ELF-1 (cell line): ENCODE measurements at regions not wholly inside any gene's neighbourhood (a gene's known extent, or its start where the extent isn't known, plus 50 kb on each side); places are given as distances from the start of the nearest gene placed in this dataset.

Experiments
- DNase-seq: peaks from one replicate; pipeline ENCODE4 v3.0.0-alpha.2; 2016; ENCODE audit warnings: low read depth, low spot score

GRCh38 chr1:36609241-36610027 lies 126.7 kb upstream of the CSF3R start:
- DNase-seq, result peak; percentile 84

- no peak for DNase-seq
These were observed 125.6 kb upstream of the CSF3R start for GRCh38 chr1:36608272-36608671.

- DNase-seq, result no peak
These were observed 124.5 kb upstream of the CSF3R start for GRCh38 chr1:36607263-36607651.

- DNase-seq, result no peak
These were observed 124.0 kb upstream of the CSF3R start for GRCh38 chr1:36606641-36607262.

- DNase-seq, result no peak
These were observed 123.4 kb upstream of the CSF3R start for GRCh38 chr1:36605942-36606640.

- DNase-seq, result no peak
These were observed 120.7 kb upstream of the CSF3R start for GRCh38 chr1:36603461-36603860.

- DNase-seq, result no peak
These were observed 119.5 kb upstream of the CSF3R start for GRCh38 chr1:36602184-36602583.

- no peak for DNase-seq
These were observed 117.1 kb upstream of the CSF3R start for GRCh38 chr1:36599828-36600227.

GRCh38 chr1:36597514-36597913 lies 114.8 kb upstream of the CSF3R start:
- DNase-seq, result no peak

GRCh38 chr1:36595921-36596320 lies 113.2 kb upstream of the CSF3R start:
- DNase-seq, result no peak

GRCh38 chr1:36595349-36595748 lies 112.6 kb upstream of the CSF3R start:
- DNase-seq, result no peak

- DNase-seq, result no peak
These were observed 111.3 kb upstream of the CSF3R start for GRCh38 chr1:36594023-36594422.

- DNase-seq, result no peak
These were observed 108.6 kb upstream of the CSF3R start for GRCh38 chr1:36591278-36591677.

- no peak for DNase-seq
These were observed 108.1 kb upstream of the CSF3R start for GRCh38 chr1:36590771-36591170.

GRCh38 chr1:36590264-36590663 lies 107.6 kb upstream of the CSF3R start:
- no peak for DNase-seq

- DNase-seq, result no peak
These were observed 106.3 kb upstream of the CSF3R start for GRCh38 chr1:36588972-36589371.

GRCh38 chr1:36585569-36586548 lies 103.1 kb upstream of the CSF3R start:
- peak; percentile 80 for DNase-seq

GRCh38 chr1:36584874-36585453 lies 102.3 kb upstream of the CSF3R start:
- no peak for DNase-seq

- DNase-seq, result no peak
These were observed 101.5 kb upstream of the CSF3R start for GRCh38 chr1:36583980-36584782.

GRCh38 chr1:36583080-36583479 lies 100.4 kb upstream of the CSF3R start:
- DNase-seq, result no peak
